ENCODE measurements at regions not wholly inside any gene's neighbourhood (a gene's known extent, or its start where the extent isn't known, plus 50 kb on each side); places are given as distances from the start of the nearest gene placed in this dataset.

DNA sequence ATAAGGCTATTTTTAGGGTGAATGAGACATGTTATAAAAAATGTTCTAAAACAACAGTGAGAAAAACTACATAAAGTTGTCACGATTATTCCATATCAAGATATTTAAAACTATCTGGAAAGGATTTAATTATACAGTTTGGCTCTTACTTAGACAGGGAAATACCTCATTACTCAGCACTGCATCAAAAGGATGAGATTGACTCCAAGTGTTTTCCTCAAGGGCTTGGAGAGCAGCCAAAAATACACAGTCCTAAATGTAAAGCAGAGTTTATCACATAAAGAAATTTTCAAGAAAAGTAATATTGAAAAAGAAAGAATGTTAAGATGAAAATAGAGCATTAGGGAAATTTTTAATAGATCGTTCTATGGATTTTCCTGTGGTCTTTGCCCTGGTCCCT lies 285.5 kb upstream of the NETO1 start:
- TF ChIP-seq, protein P1, sequence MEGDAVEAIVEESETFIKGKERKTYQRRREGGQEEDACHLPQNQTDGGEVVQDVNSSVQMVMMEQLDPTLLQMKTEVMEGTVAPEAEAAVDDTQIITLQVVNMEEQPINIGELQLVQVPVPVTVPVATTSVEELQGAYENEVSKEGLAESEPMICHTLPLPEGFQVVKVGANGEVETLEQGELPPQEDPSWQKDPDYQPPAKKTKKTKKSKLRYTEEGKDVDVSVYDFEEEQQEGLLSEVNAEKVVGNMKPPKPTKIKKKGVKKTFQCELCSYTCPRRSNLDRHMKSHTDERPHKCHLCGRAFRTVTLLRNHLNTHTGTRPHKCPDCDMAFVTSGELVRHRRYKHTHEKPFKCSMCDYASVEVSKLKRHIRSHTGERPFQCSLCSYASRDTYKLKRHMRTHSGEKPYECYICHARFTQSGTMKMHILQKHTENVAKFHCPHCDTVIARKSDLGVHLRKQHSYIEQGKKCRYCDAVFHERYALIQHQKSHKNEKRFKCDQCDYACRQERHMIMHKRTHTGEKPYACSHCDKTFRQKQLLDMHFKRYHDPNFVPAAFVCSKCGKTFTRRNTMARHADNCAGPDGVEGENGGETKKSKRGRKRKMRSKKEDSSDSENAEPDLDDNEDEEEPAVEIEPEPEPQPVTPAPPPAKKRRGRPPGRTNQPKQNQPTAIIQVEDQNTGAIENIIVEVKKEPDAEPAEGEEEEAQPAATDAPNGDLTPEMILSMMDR (IDR thresholded peaks at IDR 0.05), result no peak
- Histone ChIP-seq H3K4me3 (no peak overlapping the region), H3K27ac (no peak overlapping the region)
- no peak for DNase-seq (ENCODE audit: low spot score)

DNA sequence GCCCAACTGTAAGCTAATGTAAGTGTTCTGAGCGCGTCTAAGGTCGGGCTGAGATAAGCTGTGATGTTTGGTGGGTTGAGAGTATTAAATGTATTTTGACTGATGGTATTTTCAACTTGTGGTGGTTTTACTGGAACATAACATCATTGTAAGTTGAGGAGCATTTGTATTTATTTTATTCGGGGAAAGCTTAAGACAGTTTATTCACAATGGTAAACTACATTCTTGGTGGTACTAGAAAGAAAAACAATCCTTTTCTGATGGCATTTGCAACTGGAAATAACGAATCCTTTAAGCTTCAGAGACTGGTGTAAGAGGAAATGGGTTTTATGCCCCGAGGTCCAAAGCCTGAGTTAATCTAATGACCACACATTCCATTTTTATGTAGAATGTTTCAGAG lies 283.3 kb upstream of the NETO1 start:
- DNase-seq (ENCODE audit: low spot score), result no peak
- no peak overlapping the region for H3K4me3 ChIP-seq
- H3K27ac ChIP-seq, result no peak overlapping the region
- TF ChIP-seq, protein P1 (IDR thresholded peaks at IDR 0.05), result no peak

DNA sequence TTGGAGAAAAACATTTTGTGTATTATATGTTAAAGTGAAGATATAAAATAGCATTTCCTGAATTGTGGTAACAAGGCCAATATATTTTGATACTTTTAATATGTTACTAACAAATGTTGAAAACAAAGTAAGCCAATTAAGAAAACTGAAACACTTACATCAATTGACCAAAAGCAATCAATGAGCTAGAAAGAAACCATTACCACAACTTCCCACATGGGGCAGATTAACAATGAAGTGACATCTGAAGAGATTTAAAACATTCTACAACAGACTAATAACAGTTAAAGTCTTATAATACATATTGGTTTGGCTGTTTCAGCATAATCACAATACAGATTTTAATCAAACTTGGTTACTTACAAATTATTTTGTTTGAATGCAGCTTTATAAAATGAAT lies 282.4 kb upstream of the NETO1 start:
- H3K27ac ChIP-seq, result no peak overlapping the region
- no peak for DNase-seq (ENCODE audit: low spot score)
- TF ChIP-seq, protein P1 (IDR thresholded peaks at IDR 0.05), result no peak
- H3K4me3 ChIP-seq, result no peak overlapping the region

DNA sequence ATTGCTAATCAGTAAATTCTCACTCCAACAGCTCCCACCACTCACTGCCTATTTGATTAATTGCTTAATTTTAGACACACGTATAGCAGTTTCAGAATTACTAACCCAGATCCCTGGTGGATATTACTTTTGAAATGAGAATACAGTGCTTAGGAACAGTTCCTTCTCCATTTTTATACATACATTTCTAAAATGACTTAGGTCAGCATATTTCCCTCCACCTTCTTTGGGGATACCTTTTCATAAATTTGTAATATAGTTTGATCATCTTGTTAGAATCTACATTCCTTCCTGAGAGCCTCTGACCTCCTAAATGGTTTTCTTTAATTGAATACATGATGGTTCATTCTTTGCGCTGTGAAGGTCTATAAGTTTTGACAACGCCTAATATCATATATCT lies 279.8 kb upstream of the NETO1 start:
- no peak for DNase-seq (ENCODE audit: low spot score)
- no peak overlapping the region for H3K27ac ChIP-seq
- no peak overlapping the region for H3K4me3 ChIP-seq
- TF ChIP-seq, protein P1 (IDR thresholded peaks at IDR 0.05), result no peak

GRCh38 chr18:73144030-73144429 lies 276.2 kb upstream of the NETO1 start:
- H3K27ac ChIP-seq, result no peak overlapping the region
- H3K4me3 ChIP-seq, result no peak overlapping the region
- DNase-seq (ENCODE audit: low spot score), result no peak
- TF ChIP-seq, protein P1 (IDR thresholded peaks at IDR 0.05), result no peak

DNA sequence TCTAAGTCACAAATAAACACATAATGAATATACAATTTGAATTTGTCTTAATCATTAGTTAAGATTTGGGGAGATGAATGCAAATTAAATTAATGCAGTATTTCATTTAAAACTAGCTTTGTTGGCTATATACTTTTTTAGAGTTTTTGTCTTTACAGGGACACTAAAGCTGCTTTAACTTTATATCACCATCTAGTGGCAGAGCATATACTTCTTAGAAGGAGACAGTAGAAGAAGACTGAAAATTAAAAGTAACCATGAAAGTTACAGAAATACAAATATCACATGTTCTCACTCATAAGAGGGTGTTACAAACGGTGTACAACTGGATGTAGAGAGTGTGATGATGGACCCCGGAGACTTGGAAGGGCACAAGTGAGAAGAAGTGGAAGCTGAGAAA lies 268.3 kb upstream of the NETO1 start:
- Histone ChIP-seq H3K4me3 (no peak overlapping the region), H3K27ac (no peak overlapping the region)
- DNase-seq (ENCODE audit: low spot score), result no peak
- TF ChIP-seq, protein P1 (IDR thresholded peaks at IDR 0.05), result no peak

DNA sequence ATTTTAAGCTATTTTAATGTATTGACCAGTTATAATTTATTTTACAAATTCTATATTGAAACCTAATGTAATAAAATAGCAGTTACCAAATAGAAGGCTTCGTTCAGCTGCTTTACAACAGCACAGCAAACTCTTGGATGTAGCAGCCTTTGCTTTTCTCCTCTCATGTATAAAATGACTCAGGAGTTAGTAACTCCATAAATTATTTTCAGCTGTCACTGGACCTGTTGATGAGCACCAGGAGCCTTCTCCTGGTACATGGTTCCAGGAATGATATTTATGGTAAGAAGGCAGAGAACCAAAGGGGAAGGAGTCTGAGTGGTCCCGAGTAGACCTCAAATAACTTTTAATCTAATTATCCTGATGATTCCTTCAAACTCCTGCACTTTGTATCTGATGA lies 256.4 kb upstream of the NETO1 start:
- Histone ChIP-seq H3K27ac (no peak overlapping the region), H3K4me3 (no peak overlapping the region)
- no peak for DNase-seq (ENCODE audit: low spot score)
- TF ChIP-seq, protein P1 (IDR thresholded peaks at IDR 0.05), result no peak

Measured in coronary artery (tissue), 2 donors.